ENCODE measurements at regions not wholly inside any gene's neighbourhood (a gene's known extent, or its start where the extent isn't known, plus 50 kb on each side); places are given as distances from the start of the nearest gene placed in this dataset.

DNA sequence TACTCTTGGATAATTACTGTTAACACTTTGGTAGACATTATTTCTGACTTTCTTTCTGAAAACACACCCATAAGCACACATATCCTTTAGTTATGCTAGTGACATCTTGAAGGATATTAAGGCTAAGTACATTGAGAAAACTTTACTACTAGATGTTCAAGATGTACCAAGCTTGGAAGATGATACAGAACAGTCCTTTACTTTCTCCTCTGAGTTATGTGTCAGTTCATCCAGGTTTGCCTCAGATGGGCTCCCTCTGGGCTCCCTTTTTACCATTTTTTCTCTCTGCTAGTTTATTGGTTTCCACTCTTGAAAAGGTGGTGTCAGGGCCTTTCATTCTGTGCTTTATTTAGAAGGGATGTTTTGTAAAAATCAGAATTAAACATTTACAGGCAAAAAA is 172.3 kb downstream of the S1PR1 start:
- TF ChIP-seq, protein P1, sequence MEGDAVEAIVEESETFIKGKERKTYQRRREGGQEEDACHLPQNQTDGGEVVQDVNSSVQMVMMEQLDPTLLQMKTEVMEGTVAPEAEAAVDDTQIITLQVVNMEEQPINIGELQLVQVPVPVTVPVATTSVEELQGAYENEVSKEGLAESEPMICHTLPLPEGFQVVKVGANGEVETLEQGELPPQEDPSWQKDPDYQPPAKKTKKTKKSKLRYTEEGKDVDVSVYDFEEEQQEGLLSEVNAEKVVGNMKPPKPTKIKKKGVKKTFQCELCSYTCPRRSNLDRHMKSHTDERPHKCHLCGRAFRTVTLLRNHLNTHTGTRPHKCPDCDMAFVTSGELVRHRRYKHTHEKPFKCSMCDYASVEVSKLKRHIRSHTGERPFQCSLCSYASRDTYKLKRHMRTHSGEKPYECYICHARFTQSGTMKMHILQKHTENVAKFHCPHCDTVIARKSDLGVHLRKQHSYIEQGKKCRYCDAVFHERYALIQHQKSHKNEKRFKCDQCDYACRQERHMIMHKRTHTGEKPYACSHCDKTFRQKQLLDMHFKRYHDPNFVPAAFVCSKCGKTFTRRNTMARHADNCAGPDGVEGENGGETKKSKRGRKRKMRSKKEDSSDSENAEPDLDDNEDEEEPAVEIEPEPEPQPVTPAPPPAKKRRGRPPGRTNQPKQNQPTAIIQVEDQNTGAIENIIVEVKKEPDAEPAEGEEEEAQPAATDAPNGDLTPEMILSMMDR (IDR thresholded peaks at IDR 0.05), result no peak
- TF ChIP-seq, protein P2, sequence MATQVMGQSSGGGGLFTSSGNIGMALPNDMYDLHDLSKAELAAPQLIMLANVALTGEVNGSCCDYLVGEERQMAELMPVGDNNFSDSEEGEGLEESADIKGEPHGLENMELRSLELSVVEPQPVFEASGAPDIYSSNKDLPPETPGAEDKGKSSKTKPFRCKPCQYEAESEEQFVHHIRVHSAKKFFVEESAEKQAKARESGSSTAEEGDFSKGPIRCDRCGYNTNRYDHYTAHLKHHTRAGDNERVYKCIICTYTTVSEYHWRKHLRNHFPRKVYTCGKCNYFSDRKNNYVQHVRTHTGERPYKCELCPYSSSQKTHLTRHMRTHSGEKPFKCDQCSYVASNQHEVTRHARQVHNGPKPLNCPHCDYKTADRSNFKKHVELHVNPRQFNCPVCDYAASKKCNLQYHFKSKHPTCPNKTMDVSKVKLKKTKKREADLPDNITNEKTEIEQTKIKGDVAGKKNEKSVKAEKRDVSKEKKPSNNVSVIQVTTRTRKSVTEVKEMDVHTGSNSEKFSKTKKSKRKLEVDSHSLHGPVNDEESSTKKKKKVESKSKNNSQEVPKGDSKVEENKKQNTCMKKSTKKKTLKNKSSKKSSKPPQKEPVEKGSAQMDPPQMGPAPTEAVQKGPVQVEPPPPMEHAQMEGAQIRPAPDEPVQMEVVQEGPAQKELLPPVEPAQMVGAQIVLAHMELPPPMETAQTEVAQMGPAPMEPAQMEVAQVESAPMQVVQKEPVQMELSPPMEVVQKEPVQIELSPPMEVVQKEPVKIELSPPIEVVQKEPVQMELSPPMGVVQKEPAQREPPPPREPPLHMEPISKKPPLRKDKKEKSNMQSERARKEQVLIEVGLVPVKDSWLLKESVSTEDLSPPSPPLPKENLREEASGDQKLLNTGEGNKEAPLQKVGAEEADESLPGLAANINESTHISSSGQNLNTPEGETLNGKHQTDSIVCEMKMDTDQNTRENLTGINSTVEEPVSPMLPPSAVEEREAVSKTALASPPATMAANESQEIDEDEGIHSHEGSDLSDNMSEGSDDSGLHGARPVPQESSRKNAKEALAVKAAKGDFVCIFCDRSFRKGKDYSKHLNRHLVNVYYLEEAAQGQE (IDR thresholded peaks at IDR 0.05), result no peak
- TF ChIP-seq ESRRA (IDR thresholded peaks at IDR 0.05; ENCODE audit: borderline replicate concordance, low read length) (no peak), ZFP36 (IDR thresholded peaks at IDR 0.05; ENCODE audit: borderline replicate concordance, partially characterized antibody) (no peak), NFE2L2 (conservative IDR thresholded peaks at IDR 0.05; ENCODE audit: low read length) (no peak), NR3C1 (IDR thresholded peaks at IDR 0.05) (no peak), CBX8 (IDR thresholded peaks at IDR 0.05) (no peak), RNF2 (IDR thresholded peaks at IDR 0.05; ENCODE audit: borderline replicate concordance, low read depth) (no peak), BHLHE40 (IDR thresholded peaks at IDR 0.05; ENCODE audit: low read depth, low read length) (no peak), EHMT2 (IDR thresholded peaks at IDR 0.05; ENCODE audit: low read depth) (no peak), POLR2A (IDR thresholded peaks at IDR 0.05; ENCODE audit: low read length) (no peak)

Measured in A549 (cell line).